GM18519 (cell line): ENCODE measurements at regions not wholly inside any gene's neighbourhood (a gene's known extent, or its start where the extent isn't known, plus 50 kb on each side); places are given as distances from the start of the nearest gene placed in this dataset.
"Not testable (repeated sequence)": the region's sequence is repeated elsewhere in the genome, so short reads cannot be mapped to it uniquely, and the experiment has no call there.

Source experiments
- ATAC-seq: cut with Tn5 transposase; IDR thresholded peaks from one replicate; pipeline ENCODE4 v1.9.1; 2021; ENCODE audit warnings: mild to moderate bottlenecking, moderate library complexity; ENCODE audit not compliant: unreplicated experiment, low FRiP score

DNA sequence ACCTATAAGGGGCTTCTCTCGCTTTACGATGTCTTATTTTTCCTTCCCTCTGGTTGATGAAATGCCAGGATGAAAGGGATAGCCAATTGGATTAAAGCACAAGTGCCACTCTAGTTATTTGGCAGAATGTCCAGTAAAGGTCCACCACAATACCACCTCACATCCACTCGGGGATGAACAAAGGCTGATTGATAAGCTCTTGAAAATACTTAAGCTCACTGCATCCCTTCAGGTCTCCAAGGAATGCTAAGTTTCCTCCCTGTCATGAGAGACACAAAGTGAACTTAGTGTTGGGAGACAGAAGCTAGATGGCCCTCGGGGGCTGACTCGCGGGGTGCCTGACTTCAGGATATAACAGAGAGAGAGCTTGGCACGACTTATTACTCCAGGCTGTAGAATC lies 185.9 kb upstream of the ZNF644 start:
- not testable (repeated sequence) for ATAC-seq

DNA sequence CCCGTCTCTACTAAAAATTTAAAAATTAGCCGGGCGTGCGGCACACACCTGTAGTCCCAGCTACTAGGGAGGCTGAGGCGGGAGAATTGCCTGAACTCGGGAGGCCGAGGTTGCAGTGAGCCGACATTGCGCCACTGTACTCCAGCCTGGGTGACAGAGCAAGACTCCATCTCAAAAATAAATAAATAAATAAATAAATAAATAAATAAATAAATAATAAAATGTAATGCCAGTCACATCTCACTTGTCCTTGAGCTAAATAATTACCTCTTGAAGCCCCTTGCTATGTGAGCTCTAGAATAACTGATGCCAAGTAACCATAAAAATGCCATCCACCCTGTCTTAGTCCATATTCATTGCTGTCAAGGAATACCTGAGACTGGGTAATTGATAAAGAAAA lies 182.3 kb upstream of the ZNF644 start:
- ATAC-seq = not testable (repeated sequence)

DNA sequence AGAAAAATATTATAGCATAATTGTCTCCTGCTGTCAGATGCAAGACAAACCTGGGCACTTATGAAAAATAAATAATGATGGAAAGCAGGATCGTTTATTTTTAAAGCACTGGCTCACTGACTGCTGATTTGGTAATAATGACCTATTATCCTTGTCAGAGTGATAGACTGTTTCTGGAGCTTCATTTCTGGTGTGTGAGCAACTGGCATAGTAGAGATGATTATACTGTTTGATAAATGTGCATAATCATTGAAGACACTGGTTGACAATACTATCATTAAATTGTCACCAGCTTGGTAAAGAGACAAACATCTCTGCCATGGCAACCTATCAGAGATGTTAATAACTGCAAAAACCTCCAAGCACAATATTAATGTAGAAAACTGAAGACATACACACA lies 179.9 kb upstream of the ZNF644 start:
- ATAC-seq = no peak

DNA sequence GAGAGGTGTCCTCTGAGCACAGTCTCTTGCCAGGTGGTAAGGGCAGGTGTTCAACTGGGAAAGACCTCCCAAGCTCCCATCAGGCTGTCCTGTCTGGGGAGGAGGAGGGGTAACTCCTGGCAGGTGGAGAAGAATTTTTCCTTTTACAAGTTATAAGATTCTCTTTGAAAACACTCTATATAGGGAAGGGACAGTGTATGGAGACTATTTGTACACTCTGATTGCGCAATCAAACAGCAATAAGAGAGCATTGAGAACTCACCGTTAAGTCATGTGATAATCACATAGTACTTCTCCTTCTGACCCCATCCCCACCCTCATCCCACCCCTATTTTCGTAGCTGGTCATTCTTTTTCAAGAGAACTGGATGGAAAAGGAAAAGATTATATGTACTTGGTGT lies 179.3 kb upstream of the ZNF644 start:
- no peak for ATAC-seq

DNA sequence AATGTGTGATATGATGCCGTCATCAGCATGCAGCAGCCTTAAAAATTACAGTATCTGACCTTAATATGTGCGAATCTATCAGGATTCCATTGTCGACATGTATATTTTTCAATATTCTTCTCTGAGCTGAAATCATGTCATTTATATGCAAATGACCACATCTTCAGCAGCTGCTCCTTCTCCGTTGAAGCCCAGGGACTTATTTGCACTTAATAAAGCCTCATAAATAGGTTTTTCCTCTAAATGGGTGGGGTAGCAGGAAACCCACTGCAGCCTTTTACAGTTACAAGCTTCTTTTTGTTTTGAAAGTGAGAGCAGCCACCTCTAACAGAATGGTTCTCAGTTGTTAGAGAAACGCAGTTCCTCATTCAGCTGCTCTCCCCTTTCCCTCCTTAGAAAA lies 178.8 kb upstream of the ZNF644 start:
- ATAC-seq = no peak

DNA sequence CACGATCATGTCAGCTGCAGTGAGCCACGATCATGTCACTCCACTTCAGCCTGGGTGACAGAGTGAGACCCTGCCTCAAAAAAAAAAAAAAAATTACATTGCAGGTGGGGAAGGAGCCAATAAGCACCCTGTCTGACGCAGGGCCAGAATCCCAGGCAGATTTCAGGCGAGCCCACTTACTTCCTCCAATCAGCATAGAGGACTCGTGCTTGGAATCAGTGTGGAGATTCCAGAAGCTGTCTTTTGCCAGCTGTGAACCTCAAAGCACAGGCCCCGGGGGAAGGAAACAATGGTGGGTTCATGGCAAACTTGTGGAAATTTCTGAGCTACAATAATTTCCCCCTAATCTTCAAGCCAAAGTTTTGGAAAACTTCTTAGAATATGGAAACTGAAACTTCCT lies 178.2 kb upstream of the ZNF644 start:
- ATAC-seq = no peak

DNA sequence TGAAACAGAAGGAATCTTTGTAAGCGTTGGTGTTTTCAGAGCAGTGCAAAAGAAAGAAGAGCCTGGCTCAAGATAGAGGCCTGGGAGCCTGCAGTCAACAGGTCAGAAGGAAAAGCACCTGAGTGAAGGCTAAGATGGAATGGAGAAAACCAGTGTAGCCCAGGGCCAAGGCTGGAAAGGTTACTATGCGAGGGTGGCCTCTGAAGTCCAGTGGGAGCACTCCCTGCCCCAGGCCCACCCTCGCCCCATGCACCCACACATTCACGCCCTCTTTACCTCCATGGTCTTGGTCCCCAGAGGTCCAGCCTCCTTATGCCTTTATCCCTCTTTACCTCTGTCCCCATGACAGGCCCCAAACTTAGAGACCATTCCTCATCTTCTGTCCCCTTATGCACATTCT lies 169.2 kb upstream of the ZNF644 start:
- no peak for ATAC-seq

DNA sequence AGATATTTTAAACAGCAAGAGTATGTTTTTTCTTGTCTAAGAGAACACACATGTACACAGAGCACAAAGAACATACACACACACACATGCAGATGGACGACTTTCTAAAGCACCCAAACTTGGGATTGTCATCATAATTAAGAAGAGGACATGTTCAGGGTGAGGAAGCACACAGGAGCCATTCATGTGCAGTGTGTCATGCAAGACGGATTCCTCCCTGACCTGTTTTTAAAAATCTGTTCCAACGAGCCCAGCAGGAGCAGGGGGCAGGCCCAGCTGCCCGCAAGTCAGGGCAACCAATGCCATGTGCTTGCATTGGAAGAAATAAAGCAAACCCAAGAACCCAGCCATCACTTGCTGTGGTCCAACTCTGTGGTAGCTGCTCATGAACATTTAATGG lies 167.3 kb upstream of the ZNF644 start:
- no peak for ATAC-seq

DNA sequence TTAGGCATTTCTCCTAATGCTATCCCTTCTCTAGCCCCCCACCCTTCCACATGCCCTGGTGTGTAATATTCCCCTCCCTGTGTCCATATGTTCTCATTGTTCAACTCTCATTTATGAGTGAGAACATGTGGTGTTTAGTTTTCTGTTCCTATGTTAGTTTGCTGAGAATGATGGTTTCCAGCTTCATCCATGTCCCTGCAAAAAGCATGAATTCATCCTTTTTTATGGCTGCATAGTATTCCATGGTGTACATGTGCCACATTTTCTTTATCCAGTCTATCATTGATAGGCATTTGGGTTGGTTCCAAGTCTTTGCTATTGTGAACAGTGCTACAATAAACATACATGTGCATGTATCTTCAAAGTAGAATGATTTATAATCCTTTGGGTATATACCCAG lies 161.0 kb upstream of the ZNF644 start:
- not testable (repeated sequence) for ATAC-seq

DNA sequence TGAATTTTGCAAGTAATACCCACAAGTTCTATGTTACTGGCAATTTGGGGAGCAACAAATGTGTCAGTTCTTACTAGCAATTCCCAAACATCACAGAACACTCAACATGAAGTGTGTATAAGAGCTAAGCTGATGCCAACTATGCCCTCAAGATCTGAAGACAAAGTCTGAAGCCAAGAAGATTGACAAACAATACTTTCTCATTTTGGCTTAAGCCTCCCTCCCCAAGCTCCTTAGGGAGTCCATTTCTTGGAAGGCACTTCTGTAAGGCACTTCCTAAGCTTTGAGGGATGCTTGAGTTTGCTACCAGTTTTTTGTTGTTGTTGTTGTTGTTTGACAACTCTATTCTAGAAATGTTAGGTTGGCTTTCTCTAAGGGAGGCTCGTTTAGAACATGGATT lies 154.4 kb upstream of the ZNF644 start:
- ATAC-seq = no peak

DNA sequence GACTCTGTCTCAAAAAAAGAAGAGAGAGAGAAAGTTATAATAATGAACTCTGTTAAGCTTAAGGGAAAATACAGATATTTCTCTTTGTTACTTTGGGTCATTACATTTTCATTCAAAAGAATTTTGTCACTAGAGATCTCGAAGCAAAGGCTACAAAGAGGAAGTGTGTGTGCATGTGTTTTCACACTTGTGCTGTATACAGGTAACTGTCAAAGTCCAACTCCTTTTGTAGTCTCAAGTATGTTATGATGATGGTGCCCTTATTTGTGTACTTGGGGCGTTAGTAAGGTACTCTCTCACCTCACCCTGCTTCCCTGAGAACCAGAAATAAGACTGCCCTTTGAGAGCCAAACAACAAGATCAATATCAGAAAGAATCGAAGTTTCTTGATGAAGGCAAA lies 152.9 kb upstream of the ZNF644 start:
- ATAC-seq = no peak

DNA sequence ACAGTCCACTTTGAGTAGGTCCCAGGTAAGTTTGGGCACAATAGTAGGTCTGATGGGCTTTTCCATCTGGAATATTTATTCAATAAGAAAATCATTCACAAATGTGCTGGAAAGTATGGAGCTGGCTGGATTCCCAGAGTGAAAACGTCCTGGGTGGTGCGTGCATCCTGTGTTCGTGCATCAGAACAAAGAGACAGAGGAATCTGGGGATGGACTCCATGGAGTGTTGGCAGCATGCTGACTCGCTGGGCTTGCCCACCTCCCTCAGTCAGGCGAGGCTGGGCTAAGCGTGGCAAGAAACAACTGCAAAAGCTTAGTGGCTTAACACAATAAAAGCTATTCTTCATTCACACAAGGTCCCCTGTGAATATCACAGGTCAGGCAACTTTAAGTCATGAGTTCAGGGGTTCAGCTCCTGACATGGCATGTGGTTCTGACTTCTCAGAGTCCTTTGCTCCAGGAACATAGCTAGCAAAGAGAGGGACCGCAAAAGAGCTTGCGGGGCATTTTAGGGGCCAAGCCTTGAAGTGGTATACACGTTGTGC lies 151.6 kb upstream of the ZNF644 start:
- no peak for ATAC-seq

DNA sequence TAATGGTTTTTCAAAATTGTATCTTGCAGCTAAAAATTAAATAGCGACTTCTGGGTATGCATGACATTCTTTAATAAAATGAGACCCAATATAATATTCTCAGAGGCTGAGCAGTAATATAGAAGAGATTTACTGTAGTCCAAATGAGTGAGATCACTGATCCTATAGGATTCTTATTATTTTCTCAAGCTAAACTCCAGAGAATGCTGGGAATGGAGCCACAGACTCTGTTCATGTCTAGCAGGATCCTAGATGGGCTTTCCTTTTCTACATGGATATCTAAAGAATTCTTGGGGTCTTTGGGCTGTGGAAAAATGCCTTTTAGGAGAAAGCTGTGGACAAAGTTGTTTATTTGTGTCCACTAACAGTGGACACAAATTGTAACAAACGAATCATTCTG lies 150.7 kb upstream of the ZNF644 start:
- no peak for ATAC-seq

DNA sequence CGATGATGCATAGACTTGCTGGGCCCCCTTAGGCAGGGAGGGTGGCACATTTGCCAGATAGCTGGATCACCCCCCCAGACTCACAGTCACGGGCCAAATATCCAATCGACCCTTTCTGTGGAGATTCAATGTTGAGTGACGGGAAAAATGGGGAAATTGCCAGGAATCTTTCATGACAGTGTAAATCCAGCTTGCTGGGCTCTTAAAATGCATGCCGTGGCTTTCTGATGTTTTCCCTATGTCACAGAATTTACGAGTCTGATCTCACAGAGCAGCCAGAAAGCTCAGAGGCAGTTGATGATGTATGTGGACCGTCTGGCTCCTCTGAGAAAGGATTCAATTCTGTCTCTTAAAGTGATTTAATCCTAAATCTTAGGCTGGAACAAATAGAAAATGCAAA lies 150.1 kb upstream of the ZNF644 start:
- ATAC-seq = no peak

DNA sequence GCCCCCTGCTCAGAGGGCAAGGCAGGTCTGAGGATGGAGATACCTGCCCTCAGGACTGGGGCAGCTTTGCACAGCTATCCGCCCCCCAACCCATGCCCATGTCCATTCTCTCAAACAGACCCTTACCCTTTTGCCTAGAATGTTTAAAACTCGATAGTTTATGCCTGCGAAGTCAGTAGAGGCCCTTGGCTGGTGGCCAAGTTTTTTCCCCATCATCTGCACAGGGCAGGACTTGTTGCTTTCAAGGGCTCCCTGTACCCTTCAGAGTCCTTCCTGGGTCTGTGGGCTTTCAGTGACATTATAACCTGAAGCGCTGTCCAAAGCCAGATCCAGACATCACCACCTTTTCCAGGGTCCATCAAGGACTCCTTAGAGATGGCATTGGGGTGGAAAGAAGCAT lies 148.7 kb upstream of the ZNF644 start:
- ATAC-seq = no peak

DNA sequence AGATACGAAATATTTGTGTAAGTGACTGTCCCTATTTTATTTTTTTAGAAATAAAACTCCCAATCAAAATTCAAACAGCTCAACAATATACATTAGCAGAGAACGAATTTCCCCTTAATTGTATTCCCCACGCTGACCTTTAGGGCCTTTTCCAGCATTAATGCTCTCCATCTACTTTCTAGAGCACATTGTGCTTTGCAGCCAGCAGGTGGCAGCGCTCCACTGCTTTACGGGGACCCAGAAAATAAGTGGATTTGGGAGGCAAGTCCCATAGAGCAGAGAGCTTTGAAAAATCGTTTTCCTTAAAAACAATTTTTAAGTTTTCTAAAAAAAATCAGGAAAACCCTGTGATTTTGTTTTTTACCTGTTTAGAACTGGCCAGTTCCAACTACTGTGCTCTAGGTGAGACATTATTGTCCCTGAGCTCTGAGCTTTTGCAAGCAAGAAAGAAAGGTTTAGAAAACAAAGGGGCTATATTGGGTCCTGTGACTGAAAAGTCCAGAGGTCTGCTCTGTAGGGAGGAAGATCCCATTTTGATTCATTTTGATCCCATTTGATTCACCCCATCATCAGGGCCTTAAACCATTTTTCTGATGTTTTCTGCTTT lies 144.4 kb upstream of the ZNF644 start:
- no peak for ATAC-seq

DNA sequence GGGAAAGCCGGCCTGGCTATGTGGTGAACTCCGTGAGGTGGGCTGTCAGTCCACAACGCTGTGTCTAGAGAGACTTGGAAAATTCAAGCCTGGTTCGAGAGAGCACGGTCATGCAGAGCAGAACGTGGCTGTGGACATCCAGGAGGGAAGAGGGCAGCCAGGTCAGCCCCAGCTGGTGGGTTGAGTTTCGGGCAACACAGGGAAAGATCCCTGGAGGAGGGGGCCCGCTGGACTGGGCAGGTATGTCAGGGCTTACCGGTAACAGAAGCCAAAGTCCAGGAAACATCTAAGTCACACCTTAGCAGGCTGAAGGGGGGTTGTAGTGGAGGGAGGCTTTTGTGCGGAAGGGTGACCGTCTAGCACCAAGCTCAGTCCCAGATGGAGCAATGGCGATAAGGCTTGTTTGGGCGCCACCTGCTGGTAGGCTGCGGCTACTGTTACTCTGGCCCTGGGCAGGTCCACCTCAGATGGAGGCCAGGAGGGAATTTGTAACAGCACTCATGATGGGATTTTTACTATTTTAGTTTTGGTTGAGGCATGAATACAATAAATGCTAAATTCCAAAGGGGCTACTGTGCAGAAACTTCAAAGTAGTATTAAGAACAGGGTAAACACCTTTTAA lies 143.3 kb upstream of the ZNF644 start:
- peak; percentile 92 for ATAC-seq

DNA sequence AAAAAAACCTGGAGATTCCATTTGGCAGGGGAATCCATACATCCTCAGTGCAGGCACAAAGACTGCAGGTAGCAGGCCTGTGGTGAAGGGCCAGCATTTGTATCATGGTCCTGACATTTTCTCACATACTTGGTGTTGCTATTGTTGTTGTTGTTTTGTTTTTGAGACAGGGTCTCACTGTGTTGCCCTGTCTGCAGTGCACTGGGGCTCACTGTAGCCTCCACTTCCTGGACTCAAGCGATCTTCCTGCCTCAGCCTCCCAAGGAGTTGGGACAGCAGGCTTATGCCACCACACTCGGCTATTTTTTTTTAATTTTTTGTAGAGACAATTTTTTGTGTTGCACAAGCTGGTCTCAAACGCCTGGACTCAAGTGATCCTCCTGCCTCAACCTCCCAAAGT lies 140.8 kb upstream of the ZNF644 start:
- ATAC-seq = no peak

DNA sequence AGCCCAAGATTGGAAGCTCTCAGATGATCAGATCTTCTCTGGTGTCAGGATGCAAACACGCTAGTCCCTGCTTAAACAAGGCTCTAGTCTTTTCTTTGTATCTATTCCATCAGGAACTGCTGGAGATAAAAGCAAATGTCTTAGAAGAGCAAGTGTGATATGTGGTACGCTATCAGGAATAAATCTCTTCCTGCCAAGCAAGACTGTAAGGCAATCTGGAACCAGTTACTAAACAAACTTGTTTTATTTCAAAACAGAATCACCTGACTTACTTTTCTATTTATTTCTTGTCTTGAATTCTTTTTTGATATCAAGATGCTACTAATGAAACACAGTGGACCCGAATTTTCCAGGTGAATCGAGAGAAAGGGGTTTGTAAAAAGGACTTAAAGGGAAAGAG lies 139.9 kb upstream of the ZNF644 start:
- ATAC-seq = no peak

DNA sequence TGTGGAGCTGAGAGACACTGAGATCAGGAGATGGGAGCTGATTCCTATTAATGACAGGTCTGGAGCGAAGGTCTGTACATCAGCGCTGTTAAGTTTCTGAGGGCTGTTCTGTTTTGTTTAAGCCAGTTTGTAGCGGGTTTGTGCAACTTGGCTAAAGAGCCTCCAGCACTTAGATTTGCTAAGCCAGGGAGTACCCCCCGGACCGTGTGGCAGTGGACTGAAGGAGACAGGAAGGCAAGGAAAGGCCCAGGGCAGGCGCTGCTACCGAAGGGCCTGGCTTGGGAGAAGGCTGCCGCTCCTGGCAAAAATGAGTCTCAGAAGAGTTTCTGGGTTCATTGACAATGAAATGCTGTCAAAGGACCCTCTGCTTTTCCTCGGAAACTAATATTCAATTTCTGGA lies 139.3 kb upstream of the ZNF644 start:
- no peak for ATAC-seq

DNA sequence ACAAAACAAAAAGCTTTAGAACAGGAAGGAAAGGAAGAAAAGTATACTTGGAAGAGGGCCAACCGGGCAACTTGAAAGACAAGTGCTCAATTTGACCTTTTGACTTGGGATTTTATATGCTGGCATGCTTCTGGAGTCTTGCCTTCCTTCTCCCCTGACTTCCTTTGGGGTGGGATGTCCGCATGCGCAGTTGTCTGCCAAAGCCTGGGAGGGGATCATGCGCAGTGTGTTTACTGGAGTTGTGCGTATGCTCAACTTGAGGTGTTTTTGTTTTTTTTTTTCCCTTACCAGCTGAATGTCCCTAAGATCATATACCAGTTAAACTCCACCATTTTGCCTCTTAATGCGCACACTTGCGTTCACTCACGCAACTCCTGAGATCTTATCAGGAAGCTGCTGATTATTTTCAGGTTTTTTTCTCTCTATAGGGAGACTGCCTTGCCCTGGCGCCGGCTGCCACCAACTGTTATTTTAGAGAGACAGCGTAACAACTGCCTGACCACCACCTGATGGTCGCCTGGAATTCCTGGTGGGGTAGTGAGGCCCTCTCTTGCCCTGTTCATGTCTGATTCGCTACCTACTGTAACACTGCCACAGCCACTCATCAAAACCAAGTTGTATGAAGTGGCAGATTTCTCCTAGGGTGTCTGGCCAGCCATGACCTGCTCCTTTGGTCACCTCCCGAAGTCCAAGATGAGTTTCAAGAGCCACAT lies 138.7 kb upstream of the ZNF644 start:
- ATAC-seq = no peak

DNA sequence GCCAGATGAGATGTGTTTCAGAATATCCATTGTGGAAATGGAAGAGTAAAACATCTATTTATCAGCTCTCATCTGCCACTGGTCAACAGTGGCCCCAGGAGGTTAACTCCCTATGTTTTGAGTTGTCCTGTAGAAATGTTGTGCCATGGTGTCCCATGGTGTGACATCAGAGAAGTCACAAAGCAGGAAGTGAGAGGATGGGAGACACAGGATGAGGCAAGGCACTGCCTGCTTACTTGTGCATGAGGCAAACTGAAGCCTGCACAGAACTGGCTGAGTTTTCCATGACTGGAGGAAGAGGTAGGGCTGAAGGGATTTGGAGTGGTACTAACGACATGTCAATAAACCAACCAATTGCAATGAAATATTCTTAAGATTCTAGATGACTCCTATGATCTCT lies 131.5 kb upstream of the ZNF644 start:
- ATAC-seq = no peak
